SU-DHL-6 (cell line): ENCODE measurements at regions not wholly inside any gene's neighbourhood (a gene's known extent, or its start where the extent isn't known, plus 50 kb on each side); places are given as distances from the start of the nearest gene placed in this dataset.

Experiments used
- CTCF ChIP-seq: fragments of 200-600 bp; sonication (generic); IDR thresholded peaks from one replicate; pipeline ENCODE4 v1.5.1; 2017; ENCODE audit warnings: antibody characterized with exemption, mild to moderate bottlenecking, low read length, moderate library complexity; ENCODE audit not compliant: insufficient read depth, poor library complexity, severe bottlenecking
- EZH2phosphoT487 ChIP-seq: fragments of 200-600 bp; sonication (generic), shearing (Covaris generic); conservative IDR thresholded peaks from 2 replicates; pipeline ENCODE4 v1.6.1; 2018; ENCODE audit warnings: mild to moderate bottlenecking, antibody characterized with exemption, low read length, moderate library complexity, mixed read lengths

GRCh38 chr4:124184792-124185191 lies 527.7 kb downstream of the ANKRD50 start:
- TF ChIP-seq CTCF (no peak), EZH2phosphoT487 (no peak)
